BE2C (cell line): ENCODE measurements at regions not wholly inside any gene's neighbourhood (a gene's known extent, or its start where the extent isn't known, plus 50 kb on each side); places are given as distances from the start of the nearest gene placed in this dataset.

Experiments used
- DNase-seq: peaks from one replicate; pipeline ENCODE4 v3.0.0-alpha.2; 2020
- H3K27me3 ChIP-seq: fragments of 250-450 bp; sonication (Bioruptor Pico); 2 replicates; pipeline ENCODE4 v1.5.1; 2020; ENCODE audit warnings: mild to moderate bottlenecking
- H3K36me3 ChIP-seq: fragments of 250-450 bp; sonication (Bioruptor Pico); 2 replicates; pipeline ENCODE4 v1.5.1; 2020; ENCODE audit warnings: mild to moderate bottlenecking
- H3K4me1 ChIP-seq: fragments of 250-450 bp; sonication (Bioruptor Pico); 2 replicates; pipeline ENCODE4 v1.5.1; 2020
- H3K4me3 ChIP-seq: 2 replicates; pipeline ENCODE4 v1.5.1; 2011; ENCODE audit warnings: low read depth, low read length
- H3K9me3 ChIP-seq: fragments of 250-450 bp; sonication (Bioruptor Pico); 2 replicates; pipeline ENCODE4 v1.5.1; 2020
- TF ChIP-seq, protein P1 (sequence below): IDR thresholded peaks from 2 replicates; pipeline ENCODE4 v1.5.1; 2012; ENCODE audit warnings: mild to moderate bottlenecking, low read depth, low read length

DNA sequence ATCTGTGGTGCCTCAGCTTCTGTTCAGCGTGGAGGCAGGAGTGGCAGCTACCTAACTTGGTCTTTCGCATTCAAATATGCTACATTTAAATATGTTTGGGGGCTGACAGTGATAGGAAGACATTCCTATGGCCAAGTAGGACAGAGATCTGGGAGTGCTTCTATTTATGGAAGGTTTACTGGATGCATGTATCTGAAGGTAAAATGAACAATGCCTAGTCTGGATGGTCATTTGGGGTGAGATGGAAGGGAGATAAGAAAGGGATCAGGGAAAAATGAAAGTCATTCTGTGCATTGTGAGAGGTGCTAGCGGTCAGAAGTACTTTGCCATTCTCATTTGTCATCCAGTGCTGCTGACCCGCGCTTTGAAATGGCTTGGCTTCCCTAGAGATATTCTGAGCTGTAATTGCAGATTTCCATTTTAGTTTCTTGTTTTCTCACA is 107.3 kb upstream of the FOXN2 start:
- no peak overlapping the region for H3K4me3 ChIP-seq
- H3K36me3 ChIP-seq = no peaks in the 10 kb centered on the region
- no peaks in the 10 kb centered on the region for H3K27me3 ChIP-seq
- no peak for DNase-seq
- TF ChIP-seq, protein P1, sequence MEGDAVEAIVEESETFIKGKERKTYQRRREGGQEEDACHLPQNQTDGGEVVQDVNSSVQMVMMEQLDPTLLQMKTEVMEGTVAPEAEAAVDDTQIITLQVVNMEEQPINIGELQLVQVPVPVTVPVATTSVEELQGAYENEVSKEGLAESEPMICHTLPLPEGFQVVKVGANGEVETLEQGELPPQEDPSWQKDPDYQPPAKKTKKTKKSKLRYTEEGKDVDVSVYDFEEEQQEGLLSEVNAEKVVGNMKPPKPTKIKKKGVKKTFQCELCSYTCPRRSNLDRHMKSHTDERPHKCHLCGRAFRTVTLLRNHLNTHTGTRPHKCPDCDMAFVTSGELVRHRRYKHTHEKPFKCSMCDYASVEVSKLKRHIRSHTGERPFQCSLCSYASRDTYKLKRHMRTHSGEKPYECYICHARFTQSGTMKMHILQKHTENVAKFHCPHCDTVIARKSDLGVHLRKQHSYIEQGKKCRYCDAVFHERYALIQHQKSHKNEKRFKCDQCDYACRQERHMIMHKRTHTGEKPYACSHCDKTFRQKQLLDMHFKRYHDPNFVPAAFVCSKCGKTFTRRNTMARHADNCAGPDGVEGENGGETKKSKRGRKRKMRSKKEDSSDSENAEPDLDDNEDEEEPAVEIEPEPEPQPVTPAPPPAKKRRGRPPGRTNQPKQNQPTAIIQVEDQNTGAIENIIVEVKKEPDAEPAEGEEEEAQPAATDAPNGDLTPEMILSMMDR = no peak
- H3K9me3 ChIP-seq = no peaks in the 10 kb centered on the region
- no peaks in the 10 kb centered on the region for H3K4me1 ChIP-seq

DNA sequence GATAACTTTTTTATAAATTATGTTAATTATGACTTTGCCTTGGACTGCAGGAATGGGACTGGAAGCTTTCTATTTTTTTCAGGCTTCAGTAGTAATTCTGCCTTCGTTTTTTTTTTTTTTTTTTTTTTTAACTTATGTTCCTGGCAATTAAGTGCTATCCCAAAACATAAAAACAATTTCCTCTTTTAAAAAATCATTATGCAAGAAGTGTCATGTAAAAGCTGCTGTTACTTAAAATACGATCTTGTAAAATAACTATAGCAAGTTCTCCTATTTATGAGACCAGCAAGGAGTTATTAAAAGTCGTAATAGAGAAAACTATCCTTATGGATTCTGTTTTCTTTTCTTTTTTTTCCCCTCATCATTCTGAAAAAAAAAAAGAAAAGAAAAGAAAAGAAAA is 106.6 kb upstream of the FOXN2 start:
- TF ChIP-seq, protein P1 = no peak
- DNase-seq = no peak

GRCh38 chr2:48209214-48209885 is 105.1 kb upstream of the FOXN2 start:
- Histone ChIP-seq H3K9me3 (no peaks in the 10 kb centered on the region), H3K36me3 (no peaks in the 10 kb centered on the region), H3K4me3 (no peak overlapping the region), H3K4me1 (no peaks in the 10 kb centered on the region), H3K27me3 (no peaks in the 10 kb centered on the region)
- no peak for DNase-seq
- TF ChIP-seq, protein P1 = no peak

More for the DNA sequence above, 106.6 kb upstream of the FOXN2 start:
- H3K9me3 ChIP-seq = no peaks in the 10 kb centered on the region
- H3K27me3 ChIP-seq = no peaks in the 10 kb centered on the region
- no peaks in the 10 kb centered on the region for H3K36me3 ChIP-seq
- H3K4me1 ChIP-seq = no peaks in the 10 kb centered on the region
- H3K4me3 ChIP-seq = no peak overlapping the region

GRCh38 chr2:48210189-48210588 is 104.3 kb upstream of the FOXN2 start:
- Histone ChIP-seq H3K36me3 (no peaks in the 10 kb centered on the region), H3K4me3 (no peak overlapping the region), H3K9me3 (no peaks in the 10 kb centered on the region), H3K27me3 (no peaks in the 10 kb centered on the region), H3K4me1 (no peaks in the 10 kb centered on the region)
- TF ChIP-seq, protein P1 = no peak
- no peak for DNase-seq

GRCh38 chr2:48213646-48214045 is 100.8 kb upstream of the FOXN2 start:
- Histone ChIP-seq H3K4me1 (no peaks in the 10 kb centered on the region), H3K9me3 (no peaks in the 10 kb centered on the region), H3K4me3 (no peak overlapping the region), H3K27me3 (no peaks in the 10 kb centered on the region), H3K36me3 (no peaks in the 10 kb centered on the region)
- DNase-seq = no peak
- TF ChIP-seq, protein P1 = no peak

GRCh38 chr2:48218169-48218568 is 96.3 kb upstream of the FOXN2 start:
- Histone ChIP-seq H3K4me3 (no peak overlapping the region), H3K36me3 (no peaks in the 10 kb centered on the region), H3K27me3 (no peaks in the 10 kb centered on the region), H3K4me1 (no peaks in the 10 kb centered on the region), H3K9me3 (no peaks in the 10 kb centered on the region)
- TF ChIP-seq, protein P1 = no peak
- DNase-seq = no peak
